ENCODE measurements at regions not wholly inside any gene's neighbourhood (a gene's known extent, or its start where the extent isn't known, plus 50 kb on each side); places are given as distances from the start of the nearest gene placed in this dataset.

- no peak for TF ChIP-seq CTCF (IDR thresholded peaks at IDR 0.05; ENCODE audit: borderline replicate concordance, extremely low read depth, low read length, poor library complexity, severe bottlenecking)
- TF ChIP-seq EZH2 (IDR thresholded peaks at IDR 0.05; ENCODE audit: borderline replicate concordance, low read depth, low read length, severe bottlenecking), result no peak
These were observed 221.3 kb downstream of the SLC6A15 start for GRCh38 chr12:84691266-84691665.

Data from DND-41 (cell line).